ENCODE measurements at regions not wholly inside any gene's neighbourhood (a gene's known extent, or its start where the extent isn't known, plus 50 kb on each side); places are given as distances from the start of the nearest gene placed in this dataset.

DNA sequence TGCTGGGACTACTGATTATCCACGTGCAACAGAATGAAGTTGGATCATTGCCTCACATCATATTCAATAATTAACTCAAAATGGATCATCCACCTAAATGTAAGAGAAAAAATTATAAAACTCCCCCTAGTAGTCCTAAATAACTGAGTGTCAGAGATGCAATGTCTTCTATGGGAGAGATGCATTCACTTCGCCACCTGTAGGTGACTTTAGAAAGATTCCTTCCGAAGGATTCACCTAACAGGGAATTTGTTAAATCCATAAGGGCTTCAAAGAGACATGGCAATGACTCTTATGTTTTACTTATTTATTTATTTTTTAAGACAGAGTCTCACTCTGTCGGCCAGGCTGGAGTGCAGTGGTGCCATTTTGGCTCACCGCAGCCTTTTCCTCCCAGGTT lies 526.0 kb downstream of the MTRR start:
- no peak for DNase-seq (ENCODE audit: low read depth)

DNA sequence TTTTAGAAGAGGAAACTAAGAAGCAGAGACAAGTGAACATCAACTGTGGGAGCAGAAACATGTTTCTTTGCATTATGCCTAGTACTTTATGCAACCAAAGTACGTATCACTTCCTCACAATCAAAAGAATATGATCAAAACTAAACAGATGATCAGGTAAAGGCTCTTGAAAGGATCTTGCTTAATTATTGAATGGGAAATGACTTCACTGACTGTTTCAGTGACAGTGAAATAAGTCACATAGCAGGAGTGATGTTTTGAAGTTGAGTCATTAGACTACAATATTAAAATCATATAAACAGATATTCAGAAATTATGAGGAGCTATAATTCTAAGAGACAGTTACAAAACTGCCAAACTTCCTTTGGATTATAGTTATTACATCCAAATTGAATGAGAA lies 527.3 kb downstream of the MTRR start:
- DNase-seq (ENCODE audit: low read depth), result no peak

DNA sequence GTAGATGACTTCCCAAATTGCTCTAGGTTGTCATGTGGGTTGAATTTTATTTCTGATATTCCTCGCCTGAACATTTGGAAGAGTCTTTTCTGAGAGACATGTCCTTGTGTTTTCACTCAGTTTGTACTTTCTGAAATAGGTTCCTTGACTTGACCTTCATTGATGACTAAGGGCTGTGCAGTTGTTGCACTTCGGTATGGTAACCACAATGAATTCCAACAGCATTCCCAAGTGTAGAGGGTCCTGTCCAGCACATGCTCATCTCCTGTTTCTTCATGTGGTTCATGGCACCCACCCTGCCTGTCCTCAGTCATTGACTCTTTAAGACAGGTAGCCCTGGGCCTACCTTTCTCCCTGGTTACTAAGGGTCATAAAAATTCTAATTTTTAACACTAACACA lies 527.8 kb downstream of the MTRR start:
- DNase-seq (ENCODE audit: low read depth), result peak; percentile 14

DNA sequence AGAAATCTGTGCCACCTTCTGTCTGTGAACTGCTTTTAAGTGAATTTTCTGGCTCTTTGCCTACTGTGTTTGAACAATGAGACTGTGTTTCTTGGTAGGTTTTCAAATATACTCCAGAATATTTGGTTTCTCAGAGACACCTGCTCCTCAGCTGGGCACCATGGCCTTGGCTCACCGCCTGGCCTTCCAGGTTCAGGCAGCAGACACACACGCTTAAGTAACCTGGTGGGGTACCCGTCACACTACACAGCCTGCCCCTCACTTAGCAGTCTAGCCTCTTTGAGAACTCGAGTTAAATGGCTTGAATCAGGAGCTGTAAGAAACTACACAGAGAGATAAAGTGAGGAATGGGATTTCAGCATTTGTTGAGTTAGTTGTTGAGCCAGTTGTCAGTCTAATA lies 530.5 kb downstream of the MTRR start:
- DNase-seq (ENCODE audit: low read depth), result no peak

DNA sequence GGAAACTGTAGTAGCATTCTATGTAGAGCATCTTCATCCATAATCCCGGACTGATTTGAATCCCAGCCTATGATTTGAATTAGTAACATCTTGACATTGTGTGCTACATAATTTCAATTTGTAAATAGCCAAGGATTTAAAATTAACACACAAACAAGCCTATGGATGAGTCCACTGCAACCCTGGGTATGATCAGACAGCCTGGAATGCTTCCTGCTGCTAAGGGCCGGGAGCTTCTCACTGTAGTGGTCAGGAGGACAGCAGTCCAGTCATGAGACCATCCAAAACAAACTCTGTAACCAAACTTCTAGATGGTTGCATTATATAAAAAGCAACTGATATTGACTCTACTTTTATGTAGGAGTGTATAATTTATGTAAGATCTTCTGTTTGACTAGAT lies 539.3 kb downstream of the MTRR start:
- DNase-seq (ENCODE audit: low read depth), result no peak

DNA sequence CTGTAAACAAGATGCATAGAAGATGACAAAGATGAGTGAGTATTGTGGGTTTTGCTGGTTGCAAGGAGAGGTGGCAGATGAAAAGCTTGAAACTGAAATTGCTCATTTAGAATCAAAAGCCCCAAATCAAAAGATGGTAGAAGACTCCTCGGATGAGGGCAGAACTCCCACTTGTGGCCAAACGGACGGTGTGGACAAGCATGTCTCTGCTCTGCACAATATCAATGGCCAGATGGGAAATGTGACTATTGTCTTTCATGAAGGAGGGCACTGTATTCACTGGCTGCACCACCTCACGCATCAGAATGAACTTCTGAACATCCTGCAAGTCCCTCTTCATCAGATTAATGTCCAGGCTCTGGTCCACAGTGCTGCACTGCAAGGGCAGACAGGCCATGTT lies 541.7 kb downstream of the MTRR start:
- no peak for DNase-seq (ENCODE audit: low read depth)

DNA sequence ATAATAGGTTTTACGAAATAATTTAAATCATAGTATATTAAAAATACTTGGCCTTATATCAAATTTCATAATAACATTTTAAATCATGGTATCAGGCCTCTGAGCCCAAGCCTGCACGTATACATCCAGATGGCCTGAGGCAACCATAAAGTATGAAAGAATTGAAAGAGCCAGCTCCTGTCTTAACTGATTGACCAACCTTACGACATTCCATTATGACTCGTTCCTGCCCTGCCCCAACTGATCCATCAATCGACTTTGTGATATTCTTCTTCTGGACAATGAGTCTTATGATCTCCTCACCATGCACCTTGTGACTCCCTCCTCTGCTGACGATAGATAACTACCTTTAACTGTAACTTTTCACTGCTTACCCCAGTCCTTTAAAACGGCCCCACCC lies 545.0 kb downstream of the MTRR start:
- no peak for DNase-seq (ENCODE audit: low read depth)

DNA sequence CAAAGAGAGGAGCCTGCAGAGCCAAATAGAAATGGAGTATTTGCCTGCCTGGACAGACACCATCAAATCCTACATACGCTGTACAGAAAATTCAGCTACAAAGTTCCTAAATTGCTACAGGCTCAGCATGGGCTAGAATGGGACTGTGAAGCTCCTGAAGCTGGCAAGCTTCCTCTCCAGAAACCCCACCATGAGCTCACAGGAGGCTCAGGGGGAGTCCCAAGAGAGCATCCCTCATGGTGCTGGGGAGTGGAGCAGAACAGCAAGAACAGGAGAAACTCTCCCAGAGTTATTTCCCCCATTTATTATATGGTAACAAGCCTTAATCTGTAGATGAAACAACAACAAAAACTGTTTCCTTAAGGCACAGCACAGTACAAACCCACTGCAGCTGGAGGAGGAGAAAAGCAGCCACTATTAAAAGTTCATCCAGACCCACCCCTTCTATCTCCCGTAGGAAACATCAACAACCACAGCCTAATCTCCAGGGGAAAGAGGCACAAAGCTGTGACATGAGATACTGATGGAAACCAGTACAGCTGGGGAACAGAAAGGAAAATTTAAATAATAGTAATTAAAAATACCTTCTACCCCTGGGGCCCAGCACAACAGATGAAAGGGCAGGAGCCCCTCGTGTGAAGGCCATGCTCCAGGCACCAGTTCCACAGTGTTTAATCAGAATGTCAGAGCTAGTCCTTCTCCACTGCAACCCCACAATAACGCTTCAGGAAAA lies 548.5 kb downstream of the MTRR start:
- DNase-seq (ENCODE audit: low read depth), result no peak

DNA sequence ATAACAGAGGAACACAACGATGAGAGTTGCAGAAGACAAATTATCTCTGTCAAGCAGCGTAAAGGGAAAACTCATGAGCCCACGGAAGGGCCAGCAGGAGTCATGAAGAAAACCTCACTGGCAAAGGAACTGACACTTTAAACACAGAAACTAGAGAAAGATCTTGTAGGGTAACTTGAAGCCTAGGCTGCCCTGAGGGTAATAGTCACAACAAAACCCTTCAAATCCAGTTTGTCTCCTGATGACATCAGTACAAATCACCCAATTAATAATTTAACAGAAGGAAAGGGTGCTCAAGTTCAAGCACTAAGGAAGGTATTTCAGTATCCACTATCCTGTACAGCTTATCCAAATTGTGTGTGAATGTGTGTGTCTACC lies 549.1 kb downstream of the MTRR start:
- DNase-seq (ENCODE audit: low read depth), result no peak

DNA sequence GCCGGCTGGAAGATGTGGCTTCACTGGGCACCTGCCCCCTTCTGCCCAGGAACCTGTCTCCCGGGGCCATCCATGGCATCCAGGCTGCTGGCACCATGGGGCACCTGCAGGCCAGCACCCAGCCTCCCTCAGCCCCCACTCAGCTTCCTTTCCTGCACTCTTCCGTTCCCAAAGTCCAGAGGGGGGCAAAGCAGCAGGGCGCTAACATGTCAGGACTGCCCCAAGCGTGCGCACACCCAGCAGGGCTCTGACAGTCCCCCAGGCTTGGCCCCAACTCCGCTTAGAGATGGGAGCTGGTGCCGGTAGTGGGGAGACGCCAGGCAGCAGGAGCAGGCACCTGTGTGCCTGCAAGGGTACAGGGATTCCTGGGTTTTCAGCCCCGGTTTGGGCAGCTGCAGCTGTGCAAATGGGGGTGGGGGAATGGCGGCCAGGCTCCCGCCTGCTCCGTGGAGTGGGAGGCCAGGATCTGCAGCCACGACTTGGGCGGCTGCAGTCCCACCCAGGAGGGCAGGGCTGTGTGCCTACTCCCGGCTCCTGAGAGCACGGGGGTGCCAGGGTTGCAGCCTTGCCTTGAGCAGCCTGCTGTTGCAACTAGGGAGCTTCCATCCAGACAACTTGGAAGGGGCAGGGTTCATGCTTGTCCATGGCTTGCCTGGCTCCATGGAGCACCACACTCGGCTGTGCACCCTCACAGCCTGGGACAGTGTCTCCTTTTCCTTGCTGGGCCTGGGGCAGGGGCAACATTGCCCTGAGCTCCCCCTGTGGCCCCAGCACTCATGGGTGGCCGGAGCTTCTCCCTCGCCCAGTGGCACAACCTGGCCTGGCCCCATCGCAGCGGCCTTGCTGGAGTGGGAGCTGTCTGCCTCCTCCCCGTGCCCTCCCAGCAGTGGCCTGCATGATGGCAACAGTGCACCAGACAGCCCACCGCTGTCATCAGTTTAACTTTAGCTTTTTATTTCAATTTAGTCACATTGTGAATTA lies 561.1 kb downstream of the MTRR start:
- no peak for DNase-seq (ENCODE audit: low read depth)

DNA sequence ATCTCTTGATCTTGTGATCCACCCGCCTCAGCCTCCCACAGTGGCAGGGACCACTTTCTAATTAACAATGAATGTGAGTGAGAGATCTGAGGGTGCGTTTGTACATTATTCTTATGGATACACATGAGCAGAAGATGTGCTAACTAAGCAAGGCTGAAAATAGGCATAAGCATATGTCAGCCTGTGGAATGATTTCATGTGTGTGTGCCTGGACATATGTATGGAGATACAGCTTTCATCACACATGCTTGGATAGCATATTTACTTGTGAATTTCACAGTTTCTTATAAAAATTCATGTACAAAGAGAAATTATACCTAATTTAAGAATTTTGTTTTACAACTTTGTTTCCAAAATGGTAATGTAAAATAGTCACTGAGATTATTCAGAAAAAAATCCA lies 565.6 kb downstream of the MTRR start:
- DNase-seq (ENCODE audit: low read depth), result no peak

DNA sequence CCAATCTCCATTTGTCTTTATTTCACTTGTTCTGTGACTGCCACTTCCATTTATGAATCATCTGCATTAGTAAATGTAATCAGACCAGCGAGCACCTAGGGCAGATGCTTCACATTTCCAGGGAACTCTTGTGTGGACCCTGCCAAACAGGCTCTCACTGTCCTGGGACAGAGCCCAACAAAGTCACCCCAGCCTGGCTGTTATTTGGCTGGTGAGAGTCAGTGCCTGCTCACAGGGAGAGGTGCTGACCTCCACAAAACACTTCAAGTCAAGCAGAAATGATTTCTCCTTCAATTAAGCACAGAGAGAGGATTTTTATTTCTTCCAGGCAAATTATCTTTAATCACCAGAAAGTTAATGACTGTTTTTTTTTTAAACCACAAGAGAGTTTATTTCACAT lies 568.0 kb downstream of the MTRR start:
- DNase-seq (ENCODE audit: low read depth), result no peak

DNA sequence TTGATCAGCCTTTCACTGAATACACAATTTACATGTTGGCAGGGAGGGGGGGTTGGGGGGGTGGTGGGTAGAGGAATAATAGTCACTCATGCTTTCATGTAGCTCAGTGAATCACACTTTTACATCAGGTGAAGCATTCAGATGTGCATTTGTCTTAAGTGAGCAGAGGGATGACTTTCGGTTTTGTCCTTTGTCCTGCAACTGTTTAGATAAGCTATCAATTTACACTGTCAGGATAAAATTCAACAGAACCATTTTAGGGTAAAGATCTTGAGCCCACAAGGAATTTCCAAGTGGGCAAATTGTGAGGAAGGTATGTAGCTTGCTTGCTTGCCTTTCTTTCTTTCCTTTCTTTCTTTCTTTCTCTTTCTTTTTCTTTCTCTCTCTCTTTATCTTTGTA lies 576.2 kb downstream of the MTRR start:
- DNase-seq (ENCODE audit: low read depth), result no peak

DNA sequence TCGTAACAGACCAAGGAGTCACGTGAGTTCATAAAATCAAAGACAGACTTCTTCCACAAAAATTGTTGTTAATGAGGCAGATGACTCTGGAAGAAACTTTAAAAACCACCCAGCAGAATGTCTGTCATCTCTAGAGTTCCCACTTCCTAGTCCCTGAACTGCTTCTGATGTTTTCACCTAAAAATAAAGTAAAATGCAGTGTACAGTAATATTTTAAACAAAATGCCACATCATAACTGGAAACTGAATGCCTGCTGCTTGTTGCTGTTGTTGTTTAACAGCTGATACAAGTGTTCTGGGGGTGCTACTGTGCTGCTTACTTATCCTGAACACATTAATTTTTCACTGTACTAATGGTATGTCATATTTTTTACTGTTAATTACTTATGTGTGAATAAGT lies 577.2 kb downstream of the MTRR start:
- DNase-seq (ENCODE audit: low read depth), result no peak

DNA sequence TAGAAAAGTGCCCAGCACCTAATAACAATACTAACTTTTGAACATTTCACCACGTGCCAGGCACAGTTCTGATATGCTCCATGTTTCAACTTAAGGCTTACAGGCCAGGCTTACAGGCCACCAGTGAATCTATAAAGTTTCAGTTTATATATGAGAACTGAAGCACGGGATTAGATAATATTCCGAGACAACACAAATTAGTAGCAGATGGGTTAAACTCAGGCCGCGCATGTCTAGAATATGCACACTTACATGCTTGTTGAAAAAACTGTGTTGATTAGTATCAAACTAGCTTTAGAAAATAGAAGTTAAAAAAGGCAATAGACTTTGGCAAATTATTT lies 587.9 kb downstream of the MTRR start:
- DNase-seq (ENCODE audit: low read depth), result no peak

DNA sequence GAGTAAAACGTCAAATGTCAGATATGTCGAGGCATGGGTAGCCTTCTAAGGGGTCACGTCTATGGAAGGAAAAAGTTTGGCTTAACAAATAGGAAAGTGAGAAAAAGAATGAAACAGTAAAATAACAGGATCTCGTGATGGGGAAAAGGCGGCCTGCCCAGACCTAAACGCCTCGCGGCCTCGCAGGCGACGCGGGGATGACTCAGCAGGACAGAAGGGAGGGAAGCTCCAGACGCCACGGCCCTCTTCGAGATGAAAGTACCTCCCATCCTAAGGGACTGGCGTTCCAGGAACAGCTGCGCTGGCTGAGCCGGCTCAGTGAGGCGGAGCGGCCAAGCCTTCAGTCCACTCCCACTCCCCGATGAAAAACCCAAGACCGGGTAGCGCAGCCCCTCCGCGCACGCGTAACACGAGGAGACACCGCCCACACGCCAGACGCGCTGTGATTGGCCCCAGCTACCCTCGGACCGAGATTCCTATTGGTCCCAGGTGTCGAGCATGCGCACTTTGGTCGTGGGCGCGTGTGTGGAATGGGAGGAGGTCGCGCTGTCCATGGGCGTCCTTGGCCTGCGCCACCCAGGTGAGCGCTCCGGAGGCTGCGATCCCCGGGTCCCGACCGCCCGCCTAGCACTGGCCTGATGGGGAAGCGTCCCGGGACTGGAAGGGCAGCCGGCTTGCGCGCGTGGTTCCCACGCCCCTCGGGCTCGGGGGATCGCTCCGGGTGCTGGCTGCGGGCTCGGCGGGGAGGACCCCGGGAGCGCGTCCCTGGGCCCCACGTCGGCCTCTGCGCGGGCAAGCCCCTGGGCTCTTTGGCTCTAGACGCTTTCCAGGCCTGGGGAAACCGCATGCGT lies 588.5 kb downstream of the MTRR start:
- DNase-seq (ENCODE audit: low read depth), result peak; percentile 96

DNA sequence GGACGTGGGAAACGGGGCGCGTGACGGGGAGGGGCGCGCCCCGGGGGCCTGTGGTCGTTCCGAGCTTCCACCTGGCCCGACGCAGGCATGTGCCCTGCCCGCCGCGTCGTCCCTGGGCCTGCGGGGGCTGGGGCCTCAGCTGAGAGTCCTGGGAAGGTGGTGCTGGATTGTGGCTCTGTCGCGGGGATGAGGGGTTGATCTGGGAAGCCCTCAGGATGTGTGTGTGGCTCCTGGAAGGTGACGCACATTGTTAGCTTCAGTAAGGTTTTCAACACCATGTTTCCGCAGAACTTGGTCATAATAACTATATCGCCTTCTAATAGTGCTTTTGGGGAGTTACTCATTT lies 589.1 kb downstream of the MTRR start:
- no peak for DNase-seq (ENCODE audit: low read depth)

DNA sequence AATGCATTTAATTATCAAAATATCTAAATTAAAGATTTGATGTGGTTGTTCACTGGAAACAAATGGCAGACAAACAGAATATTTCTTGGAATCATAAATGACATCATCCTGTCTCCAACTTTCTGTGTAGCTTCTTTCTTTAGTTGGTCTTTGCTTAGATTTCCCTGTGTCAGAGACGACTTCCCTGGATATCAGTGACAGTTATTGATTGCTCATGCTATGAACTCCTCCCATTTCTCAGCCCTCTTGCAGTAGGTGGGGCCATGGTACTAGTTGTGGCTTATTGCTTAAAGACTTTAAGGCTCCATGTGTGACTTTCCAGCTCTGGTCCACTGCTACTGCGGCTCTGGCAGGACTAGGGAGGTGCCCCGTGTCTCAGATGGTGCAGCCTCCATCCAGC lies 592.6 kb downstream of the MTRR start:
- no peak for DNase-seq (ENCODE audit: low read depth)

DNA sequence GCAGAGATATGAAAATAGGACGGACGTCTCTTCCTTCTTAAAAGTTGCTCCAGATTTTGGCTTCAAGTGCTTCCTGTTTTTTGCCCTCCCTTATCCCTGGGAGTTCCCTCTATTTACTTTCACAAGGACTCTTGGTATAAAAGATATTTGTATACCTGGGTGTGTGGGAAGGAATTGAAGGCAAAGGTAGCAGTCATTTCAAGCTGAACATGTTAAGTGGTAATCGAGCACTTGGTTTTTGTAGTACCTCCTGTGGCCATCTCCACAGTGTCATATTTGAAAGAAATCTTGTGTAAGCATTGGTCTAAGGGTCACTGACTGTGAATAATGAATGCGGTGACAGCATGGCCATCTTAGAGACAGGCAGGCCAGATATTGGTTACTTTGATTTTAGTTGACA lies 593.6 kb downstream of the MTRR start:
- DNase-seq (ENCODE audit: low read depth), result no peak

DNA sequence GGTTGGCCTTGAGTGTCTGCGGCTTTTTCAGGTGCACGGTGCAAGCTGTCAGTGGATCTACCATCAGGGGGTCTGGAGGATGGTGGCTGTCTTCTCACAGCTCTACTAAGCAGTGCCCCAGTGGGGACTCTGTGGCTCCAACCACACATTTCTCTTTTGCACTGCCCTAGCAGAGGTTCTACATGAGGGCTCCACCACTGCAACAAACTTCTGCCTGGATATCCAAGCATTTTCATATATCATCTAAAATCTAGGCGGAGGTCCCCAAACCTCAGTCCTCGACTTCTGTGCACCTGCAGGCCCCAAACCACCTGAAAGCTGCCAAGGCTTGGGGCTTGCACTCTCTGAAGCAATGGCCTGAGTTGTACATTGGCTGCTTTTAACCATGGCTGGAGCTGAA lies 601.5 kb downstream of the MTRR start:
- DNase-seq (ENCODE audit: low read depth), result no peak

DNA sequence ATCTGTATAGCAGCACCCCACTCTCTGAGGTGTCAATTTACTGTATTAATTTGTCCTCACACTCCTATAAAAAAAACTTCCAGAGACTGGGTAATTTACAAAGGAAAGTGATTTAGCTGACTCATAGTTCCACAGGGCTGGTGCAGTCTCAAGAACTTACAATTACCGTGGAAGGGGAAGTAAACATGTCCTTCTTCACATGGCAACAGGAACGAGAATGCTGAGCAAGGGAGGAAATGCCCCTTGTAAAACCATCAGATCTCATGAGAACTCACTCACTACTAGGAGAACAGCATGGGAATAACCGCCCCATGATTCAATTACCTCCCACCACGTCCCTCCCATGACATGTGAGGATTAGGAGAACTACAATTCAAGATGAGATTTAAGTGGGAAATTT lies 602.6 kb downstream of the MTRR start:
- DNase-seq (ENCODE audit: low read depth), result no peak

DNA sequence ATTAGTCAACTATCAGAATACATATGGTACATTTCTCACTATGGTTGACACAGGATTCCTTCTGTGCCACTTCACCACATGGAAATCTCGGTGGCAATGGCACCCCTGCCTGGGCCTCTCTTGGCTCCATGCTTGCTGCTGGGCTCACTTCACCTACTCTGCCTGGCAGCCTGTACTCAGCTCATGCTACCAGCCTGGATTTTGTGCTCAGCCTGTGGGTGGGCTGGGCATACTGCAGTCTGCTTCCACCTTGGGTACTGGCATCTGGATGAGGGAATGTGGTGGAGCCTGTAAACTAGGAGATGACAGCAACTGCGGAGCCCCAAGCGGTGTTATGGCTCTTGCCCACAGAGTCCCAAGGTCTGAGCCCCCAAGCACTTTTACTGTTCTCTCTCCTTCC lies 604.1 kb downstream of the MTRR start:
- DNase-seq (ENCODE audit: low read depth), result no peak

Measured in non-pigmented ciliary epithelial cell (primary cell).